HG02798 (cell line): ENCODE measurements at regions not wholly inside any gene's neighbourhood (a gene's known extent, or its start where the extent isn't known, plus 50 kb on each side); places are given as distances from the start of the nearest gene placed in this dataset.

Experiments
- ATAC-seq: cut with Tn5 transposase; IDR thresholded peaks from one replicate; pipeline ENCODE4 v1.9.1; 2021; ENCODE audit warnings: mild to moderate bottlenecking; ENCODE audit not compliant: unreplicated experiment, poor library complexity

GRCh38 chr4:77358315-77358928 is 201.4 kb downstream of the CCNG2 start:
- ATAC-seq, result peak; percentile 53

- ATAC-seq, result no peak
These were observed 203.4 kb downstream of the CCNG2 start for GRCh38 chr4:77360451-77360850.

GRCh38 chr4:77366876-77367275 is 209.9 kb downstream of the CCNG2 start:
- ATAC-seq, result peak; percentile 89

- ATAC-seq, result no peak
These were observed 210.6 kb downstream of the CCNG2 start for GRCh38 chr4:77367638-77368037.

- ATAC-seq, result no peak
These were observed 215.4 kb downstream of the CCNG2 start for GRCh38 chr4:77372375-77372774.

GRCh38 chr4:77375866-77376607 is 219.0 kb downstream of the CCNG2 start:
- no peak for ATAC-seq

- ATAC-seq, result no peak
These were observed 219.9 kb downstream of the CCNG2 start for GRCh38 chr4:77376788-77377460.

- no peak for ATAC-seq
These were observed 221.5 kb upstream of the CXCL13 start for GRCh38 chr4:77384094-77384493.

- peak; percentile 82 for ATAC-seq
These were observed 220.3 kb upstream of the CXCL13 start for GRCh38 chr4:77385124-77385969.

GRCh38 chr4:77393996-77394395 is 211.6 kb upstream of the CXCL13 start:
- ATAC-seq, result no peak

GRCh38 chr4:77395481-77395880 is 210.1 kb upstream of the CXCL13 start:
- ATAC-seq, result no peak

- no peak for ATAC-seq
These were observed 207.4 kb upstream of the CXCL13 start for GRCh38 chr4:77398256-77398655.

- no peak for ATAC-seq
These were observed 205.8 kb upstream of the CXCL13 start for GRCh38 chr4:77399831-77400230.

- no peak for ATAC-seq
These were observed 191.9 kb upstream of the CXCL13 start for GRCh38 chr4:77413766-77414165.

GRCh38 chr4:77415689-77416088 is 189.9 kb upstream of the CXCL13 start:
- no peak for ATAC-seq

GRCh38 chr4:77418333-77418732 is 187.3 kb upstream of the CXCL13 start:
- no peak for ATAC-seq

GRCh38 chr4:77430847-77431246 is 174.8 kb upstream of the CXCL13 start:
- no peak for ATAC-seq

- ATAC-seq, result no peak
These were observed 174.1 kb upstream of the CXCL13 start for GRCh38 chr4:77431546-77431945.

GRCh38 chr4:77432717-77433417 is 172.8 kb upstream of the CXCL13 start:
- no peak for ATAC-seq

- peak; percentile 83 for ATAC-seq
These were observed 172.2 kb upstream of the CXCL13 start for GRCh38 chr4:77433418-77433733.
